GM19324 (cell line): ENCODE measurements at regions not wholly inside any gene's neighbourhood (a gene's known extent, or its start where the extent isn't known, plus 50 kb on each side); places are given as distances from the start of the nearest gene placed in this dataset.
"Not testable (repeated sequence)": the region's sequence is repeated elsewhere in the genome, so short reads cannot be mapped to it uniquely, and the experiment has no call there.

Experiments used
- ATAC-seq: cut with Tn5 transposase; IDR thresholded peaks from one replicate; pipeline ENCODE4 v1.9.1; 2021; ENCODE audit warnings: mild to moderate bottlenecking, moderate library complexity; ENCODE audit not compliant: unreplicated experiment, low FRiP score

DNA sequence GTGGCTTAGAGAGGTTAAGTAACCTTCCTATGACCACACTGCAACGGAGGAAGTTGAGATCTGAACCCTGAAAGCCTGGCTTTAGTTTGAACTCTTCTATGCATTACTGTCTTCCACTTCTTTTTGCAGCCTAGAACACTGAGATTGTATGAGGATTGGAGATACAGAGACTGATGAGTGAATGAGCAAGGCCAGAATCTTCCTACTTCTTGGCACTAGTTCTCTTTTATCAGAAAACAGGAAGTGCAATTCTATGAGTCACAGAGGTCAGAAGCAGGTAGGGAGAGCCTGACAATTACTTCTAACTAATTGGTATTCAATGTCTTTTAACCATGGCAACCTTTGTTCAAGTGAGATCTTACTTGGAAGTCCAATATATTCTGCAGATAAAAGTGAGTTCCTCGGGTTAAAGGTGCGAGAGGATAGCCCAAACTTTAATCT, 219.0 kb downstream of the SHQ1 start:
- no peak for ATAC-seq

DNA sequence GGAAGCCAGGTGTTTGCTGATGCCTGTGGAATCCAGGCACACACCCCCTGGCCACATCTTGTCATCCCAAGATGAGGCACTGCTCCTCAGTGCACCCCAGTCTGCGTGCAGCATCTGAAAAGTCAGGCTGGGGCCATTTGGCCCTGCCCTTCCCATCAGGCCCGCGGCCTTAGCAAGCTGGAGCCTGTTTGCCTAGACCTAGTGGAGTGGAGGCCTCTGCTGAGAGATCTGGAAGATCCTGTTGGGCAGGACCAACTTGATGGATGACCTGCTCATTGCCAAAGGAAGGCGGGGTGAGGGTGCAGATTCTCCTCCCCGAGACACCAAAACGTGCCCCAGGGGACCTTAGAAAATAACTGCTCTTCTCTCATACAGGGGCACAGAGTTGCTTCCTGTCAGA, 220.2 kb downstream of the SHQ1 start:
- ATAC-seq = no peak

- no peak for ATAC-seq
Measured at GRCh38 chr3:72627271-72627670, 221.0 kb downstream of the SHQ1 start.

- peak; percentile 33 for ATAC-seq
Measured at GRCh38 chr3:72625602-72626337, 222.5 kb downstream of the SHQ1 start.

DNA sequence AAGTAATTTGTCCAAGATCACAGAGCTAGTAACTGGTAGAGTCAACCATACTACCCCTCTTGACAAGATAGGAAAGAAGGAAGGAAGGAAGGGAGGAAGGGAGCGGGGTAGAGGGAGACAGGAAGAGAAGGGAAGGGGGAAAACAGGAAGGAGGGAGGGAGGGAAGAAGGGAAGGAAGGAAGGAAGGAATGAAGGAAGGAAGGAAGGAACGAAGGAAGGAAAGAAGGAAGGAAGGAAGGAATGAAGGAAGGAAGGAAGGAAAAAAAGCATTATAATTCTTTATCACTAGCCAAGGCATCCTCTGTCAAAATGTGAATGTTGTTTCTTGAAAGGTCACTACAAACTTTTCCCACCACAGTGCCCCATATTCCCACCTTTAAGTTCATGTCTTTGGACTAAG, 223.6 kb downstream of the SHQ1 start:
- no peak for ATAC-seq

DNA sequence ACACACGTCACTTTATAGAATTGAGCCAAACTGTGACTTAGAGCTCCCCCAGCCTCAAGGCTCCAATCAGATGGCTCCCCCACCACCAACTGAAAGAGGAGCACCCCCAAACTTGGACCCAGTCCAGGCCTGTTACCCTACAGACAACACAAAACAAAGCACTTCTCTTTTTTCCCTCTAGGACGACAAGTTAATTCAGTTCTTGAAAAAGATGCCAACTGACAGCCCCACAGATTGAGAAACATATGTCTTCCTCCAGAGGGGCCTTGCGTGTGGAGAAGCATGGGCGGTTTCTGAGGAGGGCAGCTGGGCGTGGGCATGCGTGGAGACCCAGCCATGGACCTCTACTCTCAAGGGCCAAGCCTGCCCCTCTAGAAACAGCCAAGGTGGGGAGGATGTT, 229.5 kb downstream of the SHQ1 start:
- ATAC-seq = no peak

GRCh38 chr3:72617424-72618024, 230.7 kb downstream of the SHQ1 start:
- no peak for ATAC-seq

GRCh38 chr3:72615776-72616175, 232.5 kb downstream of the SHQ1 start:
- no peak for ATAC-seq

GRCh38 chr3:72615182-72615581, 233.1 kb downstream of the SHQ1 start:
- no peak for ATAC-seq

DNA sequence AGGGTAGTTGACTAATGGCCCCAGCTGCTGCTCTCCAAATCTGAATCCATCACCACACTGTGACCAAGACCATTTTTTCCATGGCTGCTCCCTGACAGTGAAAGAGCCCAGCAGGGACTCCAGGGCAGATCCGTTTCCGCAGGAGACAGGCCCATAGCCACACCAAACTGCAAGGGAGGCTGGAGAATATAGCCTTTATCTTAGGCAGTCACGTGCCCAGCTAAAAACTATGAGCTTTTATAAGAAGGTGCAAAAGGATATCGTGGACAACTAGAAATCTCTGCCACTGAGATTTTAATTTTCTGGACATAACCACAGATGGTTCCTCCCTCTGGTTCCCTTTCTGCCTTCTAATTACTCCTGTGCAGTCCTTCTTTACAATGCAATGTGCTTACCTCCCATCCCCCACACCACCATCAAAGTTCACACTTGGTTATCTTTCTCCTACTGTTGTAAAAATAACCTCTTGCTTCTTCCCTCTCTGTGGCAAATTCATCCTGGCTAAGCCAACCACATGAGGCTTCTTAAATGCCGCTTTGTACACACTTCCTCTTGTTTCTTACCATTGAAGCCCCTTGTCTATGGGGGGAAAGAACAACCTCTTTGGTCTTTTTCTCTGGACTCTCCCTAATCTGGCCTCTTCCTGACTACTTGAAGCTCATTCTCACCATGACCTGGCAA, 233.7 kb downstream of the SHQ1 start:
- ATAC-seq = no peak

DNA sequence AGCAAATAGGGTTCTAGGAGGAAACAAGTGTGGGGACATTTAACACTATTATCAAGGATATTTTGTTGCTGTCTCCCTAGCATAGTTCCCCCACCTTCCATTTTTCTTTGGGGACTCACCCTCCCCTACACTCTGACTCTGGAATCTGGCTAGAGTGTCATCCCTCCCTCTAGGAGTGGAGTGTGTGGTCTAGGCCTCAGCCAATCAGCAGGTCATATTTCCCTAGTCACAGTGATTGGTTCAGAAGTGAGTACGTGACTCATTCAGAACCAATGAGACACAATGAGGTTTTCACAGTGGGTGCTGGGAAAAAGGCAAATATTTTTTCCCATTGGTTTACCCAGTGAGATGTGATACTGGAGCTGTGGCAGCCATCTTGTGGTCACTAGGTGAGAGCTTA, 234.4 kb downstream of the SHQ1 start:
- no peak for ATAC-seq

GRCh38 chr3:72609114-72609513, 239.1 kb downstream of the SHQ1 start:
- ATAC-seq = not testable (repeated sequence)

- ATAC-seq = no peak
Measured at GRCh38 chr3:72606005-72606800, 242.0 kb downstream of the SHQ1 start.

DNA sequence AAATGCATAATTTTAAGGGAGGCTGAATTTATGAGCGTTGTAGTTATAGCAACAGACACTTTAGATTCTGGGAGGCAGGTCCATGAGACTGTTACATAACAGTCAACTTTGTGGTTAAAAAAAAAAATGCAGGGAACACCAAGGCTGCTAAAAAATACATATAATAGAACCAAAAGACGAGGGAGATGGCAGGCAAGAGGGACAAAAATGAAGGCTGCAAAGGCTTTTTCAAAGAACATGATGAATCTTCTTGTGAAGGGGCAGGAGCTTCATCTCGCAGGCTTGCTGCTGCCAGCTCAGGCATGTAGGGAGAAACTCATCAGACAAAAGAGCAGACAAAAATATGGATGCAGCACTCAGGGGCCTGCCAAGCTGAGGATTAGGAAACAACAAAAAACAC, 243.9 kb downstream of the SHQ1 start:
- ATAC-seq = no peak

- no peak for ATAC-seq
Measured at GRCh38 chr3:72601983-72602750, 246.1 kb downstream of the SHQ1 start.

DNA sequence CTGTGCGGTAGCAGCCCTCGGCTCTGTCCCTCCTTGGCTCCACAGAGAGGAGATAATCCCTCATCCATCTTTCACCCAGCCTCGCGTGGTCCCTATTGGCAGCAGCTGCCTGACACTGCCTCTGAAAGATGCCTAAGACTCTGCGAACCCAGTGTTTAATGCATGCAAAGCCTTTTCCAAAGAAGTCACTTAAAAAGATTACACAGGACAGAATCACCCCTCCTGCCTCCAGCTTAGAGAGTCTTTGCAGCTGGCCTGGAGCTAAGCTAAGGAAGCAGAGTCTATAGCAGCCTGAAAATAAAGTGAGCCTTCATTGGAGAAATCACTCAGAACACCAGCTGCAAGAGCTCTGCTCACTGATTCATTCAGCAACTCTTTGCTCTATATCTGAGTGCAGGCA, 247.2 kb downstream of the SHQ1 start:
- no peak for ATAC-seq

GRCh38 chr3:72597756-72598195, 250.5 kb downstream of the SHQ1 start:
- ATAC-seq = no peak

- no peak for ATAC-seq
Measured at GRCh38 chr3:72597043-72597442, 251.2 kb downstream of the SHQ1 start.

DNA sequence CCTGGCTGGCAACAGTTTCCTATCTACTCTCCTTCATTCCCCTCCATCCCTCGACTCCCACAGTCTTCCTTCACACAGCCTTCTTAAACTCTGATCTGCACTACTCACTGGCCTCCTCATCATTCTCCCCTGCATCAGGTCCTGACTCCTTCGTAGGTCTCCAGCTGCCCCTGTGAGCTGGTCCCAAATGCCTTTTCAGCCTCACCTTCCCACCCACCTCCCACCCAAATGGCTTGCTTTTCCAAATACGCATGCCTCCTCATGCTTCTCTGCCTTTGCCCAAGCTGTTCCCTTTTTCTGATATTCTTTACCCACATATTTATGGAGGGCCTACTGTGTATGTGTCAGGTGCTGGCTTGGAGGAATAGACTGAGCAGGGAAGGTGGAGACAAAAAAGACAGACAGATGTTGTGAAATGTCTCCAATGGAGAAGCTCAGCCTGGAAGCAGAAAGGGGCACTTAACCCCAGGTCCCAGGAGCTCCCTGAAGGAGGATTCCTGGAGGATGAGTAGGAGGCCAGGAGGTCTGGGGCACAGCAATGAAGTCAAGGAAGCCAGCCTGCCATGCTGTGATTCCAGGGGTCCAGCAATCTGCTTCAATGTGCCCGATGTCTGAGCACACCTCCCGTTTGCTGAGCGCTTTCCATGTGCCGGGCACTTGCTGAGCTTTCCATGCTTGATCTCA, 252.2 kb downstream of the SHQ1 start:
- no peak for ATAC-seq

DNA sequence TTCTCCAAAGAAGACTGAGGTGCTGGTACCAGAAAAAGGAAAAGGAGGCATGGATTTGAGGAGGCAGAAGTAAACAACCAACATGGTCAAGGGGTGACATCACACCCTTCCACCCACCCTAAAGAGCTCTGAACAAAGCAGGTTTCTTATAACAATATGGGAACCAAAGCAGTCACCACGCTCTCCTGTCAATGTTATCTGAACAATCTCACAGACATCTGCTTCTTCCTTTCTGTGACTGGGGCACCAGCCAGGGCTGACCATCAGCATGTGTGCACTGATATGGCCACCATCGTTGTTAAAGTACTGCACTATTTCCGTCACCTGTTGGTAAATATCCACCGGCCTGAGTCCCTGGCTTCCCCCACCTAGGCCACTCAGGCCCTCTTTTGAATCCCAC, 252.9 kb downstream of the SHQ1 start:
- no peak for ATAC-seq
